Kidney epithelial cell (primary cell): ENCODE measurements at regions not wholly inside any gene's neighbourhood (a gene's known extent, or its start where the extent isn't known, plus 50 kb on each side); places are given as distances from the start of the nearest gene placed in this dataset.

ENCODE experiments used
- DNase-seq: peaks from one replicate; pipeline ENCODE4 v3.0.0-alpha.2; 2010; ENCODE audit warnings: low read depth
- H3K27me3 ChIP-seq: 2 replicates; pipeline ENCODE4 v1.6.0; 2011; ENCODE audit warnings: low read length; ENCODE audit not compliant: control insufficient read depth, insufficient read depth
- H3K36me3 ChIP-seq: 2 replicates; pipeline ENCODE4 v1.5.1; 2011; ENCODE audit warnings: low read length; ENCODE audit not compliant: control insufficient read depth, insufficient read depth
- H3K4me3 ChIP-seq: 2 replicates; pipeline ENCODE4 v1.5.1; 2011; ENCODE audit warnings: low read depth, mild to moderate bottlenecking, control low read depth, low read length
- TF ChIP-seq, protein P1 (sequence below): IDR thresholded peaks from 2 replicates; pipeline ENCODE4 v1.5.1; 2011; ENCODE audit warnings: mild to moderate bottlenecking, moderate library complexity, low read length, control low read depth, inconsistent platforms; ENCODE audit not compliant: insufficient read depth, poor library complexity, severe bottlenecking

DNA sequence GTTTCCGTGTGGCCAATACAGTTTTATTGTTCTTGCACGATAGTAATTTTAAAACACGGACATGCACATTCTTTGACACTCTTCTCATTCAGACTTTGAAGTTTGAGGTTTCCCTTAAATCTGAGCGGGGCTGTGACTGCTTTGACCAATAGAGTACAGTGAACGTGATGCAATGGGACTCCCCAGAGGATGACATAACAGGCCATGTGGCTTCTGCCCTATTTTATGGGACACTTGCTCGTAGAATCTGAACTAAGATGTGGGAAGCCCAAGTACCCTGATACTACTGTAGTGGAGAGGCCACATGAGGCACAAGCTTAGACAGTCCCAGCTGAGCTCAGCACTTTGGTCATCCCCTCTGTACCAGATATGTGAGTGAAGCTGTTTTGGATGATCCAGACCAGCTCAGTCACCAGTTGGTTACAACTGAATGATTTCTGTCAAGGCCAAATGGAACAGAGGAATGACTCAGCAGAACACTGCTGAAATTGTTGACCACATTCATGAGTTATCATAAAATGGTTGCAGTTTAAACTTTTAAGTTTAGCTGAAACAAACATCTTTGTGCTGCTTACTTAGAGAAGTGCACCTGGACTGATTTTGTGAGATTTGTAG lies 279.4 kb downstream of the RFPL4B start:
- peak; percentile 85 for DNase-seq
- Histone ChIP-seq H3K4me3 (no peak overlapping the region), H3K36me3 (no peaks in the 10 kb centered on the region), H3K27me3 (no peaks in the 10 kb centered on the region)
- TF ChIP-seq, protein P1, sequence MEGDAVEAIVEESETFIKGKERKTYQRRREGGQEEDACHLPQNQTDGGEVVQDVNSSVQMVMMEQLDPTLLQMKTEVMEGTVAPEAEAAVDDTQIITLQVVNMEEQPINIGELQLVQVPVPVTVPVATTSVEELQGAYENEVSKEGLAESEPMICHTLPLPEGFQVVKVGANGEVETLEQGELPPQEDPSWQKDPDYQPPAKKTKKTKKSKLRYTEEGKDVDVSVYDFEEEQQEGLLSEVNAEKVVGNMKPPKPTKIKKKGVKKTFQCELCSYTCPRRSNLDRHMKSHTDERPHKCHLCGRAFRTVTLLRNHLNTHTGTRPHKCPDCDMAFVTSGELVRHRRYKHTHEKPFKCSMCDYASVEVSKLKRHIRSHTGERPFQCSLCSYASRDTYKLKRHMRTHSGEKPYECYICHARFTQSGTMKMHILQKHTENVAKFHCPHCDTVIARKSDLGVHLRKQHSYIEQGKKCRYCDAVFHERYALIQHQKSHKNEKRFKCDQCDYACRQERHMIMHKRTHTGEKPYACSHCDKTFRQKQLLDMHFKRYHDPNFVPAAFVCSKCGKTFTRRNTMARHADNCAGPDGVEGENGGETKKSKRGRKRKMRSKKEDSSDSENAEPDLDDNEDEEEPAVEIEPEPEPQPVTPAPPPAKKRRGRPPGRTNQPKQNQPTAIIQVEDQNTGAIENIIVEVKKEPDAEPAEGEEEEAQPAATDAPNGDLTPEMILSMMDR = no peak

DNA sequence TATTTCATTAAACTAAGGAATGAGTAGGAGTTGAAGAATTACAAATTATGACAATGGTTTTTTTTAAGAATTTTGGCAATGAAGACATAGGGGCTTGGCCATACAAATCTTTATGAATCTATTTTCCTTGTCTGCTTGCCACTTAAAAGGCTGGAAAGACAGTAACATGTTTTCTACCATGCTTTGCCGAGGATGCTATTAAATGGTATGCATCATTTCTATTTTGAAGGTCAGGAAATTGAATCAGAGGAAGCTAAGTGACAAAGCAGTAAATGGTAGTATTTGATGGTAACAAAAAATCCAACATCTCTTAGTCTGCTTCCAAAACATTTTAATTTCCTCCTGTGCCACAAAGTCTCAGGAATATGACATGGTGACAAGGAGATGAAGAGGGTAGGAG lies 287.2 kb downstream of the RFPL4B start:
- Histone ChIP-seq H3K27me3 (no peaks in the 10 kb centered on the region), H3K36me3 (no peaks in the 10 kb centered on the region), H3K4me3 (no peak overlapping the region)
- TF ChIP-seq, protein P1 = no peak
- no peak for DNase-seq

DNA sequence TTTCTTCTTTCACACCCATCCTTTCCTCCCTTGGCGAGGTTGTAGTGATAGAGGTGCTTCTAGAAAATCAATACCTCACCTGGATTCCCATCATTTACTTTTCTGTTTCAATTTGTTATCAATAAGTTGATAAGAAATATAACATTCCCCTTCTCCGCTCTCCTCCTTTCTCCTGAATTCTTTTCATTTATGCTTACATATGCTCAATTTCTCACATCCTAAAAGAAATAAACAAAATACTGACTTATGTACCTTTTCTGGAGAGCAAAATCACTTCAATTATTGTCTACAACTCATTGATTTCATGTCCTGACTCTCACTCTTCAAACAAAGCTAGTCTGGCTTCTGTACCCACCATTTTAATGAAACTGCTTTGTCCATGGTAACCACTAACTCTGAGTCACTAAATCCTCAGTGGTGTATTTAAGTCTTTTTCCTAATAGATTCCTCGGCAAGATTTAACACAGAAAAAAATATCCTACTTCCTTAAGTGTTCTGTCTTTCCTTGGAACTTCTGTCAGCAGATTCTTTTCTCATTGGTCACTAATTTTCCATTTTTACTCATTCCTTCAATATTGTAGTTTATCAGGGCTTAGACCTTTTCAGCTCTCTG lies 289.6 kb downstream of the RFPL4B start:
- Histone ChIP-seq H3K36me3 (no peaks in the 10 kb centered on the region), H3K27me3 (no peaks in the 10 kb centered on the region), H3K4me3 (no peak overlapping the region)
- peak; percentile 57 for DNase-seq
- TF ChIP-seq, protein P1 = no peak

DNA sequence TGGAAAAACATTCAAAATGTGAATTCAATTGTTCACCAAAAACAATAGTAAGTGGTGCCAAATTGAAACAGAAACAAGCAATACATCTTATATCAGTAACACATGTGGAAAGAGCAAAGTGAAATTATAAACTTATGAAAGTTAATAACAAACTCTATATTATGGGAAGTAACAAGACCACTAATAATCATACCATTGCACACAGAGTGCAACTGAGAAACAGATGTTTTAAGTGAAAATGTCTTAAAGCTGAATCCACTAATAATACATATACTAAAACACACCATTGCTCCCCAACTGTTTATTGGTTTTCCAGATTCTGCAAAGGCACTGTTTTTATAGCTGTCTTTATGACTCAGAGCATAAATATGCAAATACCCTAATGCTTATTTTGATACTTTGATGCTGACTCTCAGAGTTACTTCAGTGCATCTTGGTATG lies 292.3 kb downstream of the RFPL4B start:
- no peak for DNase-seq
- Histone ChIP-seq H3K27me3 (no peaks in the 10 kb centered on the region), H3K4me3 (no peak overlapping the region), H3K36me3 (no peaks in the 10 kb centered on the region)
- TF ChIP-seq, protein P1 = no peak

DNA sequence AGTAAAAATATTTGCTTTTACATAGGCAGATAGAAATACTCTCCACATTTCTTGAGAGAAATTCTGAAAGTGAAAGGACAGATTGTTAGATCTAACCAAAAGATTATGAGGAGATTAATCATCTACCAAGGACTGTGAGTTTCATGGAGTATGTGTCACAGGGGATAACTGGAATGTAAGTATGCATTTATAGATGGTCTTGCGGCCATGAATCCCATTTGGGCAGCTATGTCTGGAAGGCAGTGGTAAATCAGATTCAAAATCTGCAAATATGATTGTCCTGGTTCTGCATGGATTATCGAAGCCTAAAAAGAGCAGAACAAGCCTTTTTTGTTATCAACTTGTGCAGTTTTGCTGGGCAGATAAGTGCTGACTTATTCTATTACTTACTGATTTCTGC lies 293.8 kb downstream of the RFPL4B start:
- peak; percentile 76 for DNase-seq
- H3K27me3 ChIP-seq = no peaks in the 10 kb centered on the region
- TF ChIP-seq, protein P1 = no peak
- H3K36me3 ChIP-seq = no peaks in the 10 kb centered on the region
- H3K4me3 ChIP-seq = no peak overlapping the region

DNA sequence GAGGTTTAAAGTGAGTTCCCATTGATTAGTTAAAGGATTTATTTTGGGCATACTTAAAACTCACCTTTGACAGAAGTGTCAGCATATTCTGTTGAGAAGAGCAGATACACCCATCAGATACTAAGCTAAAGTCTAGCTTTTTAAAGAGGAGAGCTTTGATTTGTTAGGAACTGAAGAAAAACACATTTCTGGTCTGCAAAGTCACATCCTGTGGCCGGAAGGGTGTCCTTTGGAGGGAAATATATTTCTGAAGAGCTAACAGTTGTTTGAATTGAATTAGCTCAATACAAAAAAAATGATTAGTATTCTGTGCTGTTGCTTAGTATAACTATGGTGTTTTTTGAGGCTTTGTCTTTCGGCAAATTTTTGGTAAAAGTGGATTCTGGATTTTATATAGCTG lies 302.7 kb downstream of the RFPL4B start:
- TF ChIP-seq, protein P1 = no peak
- DNase-seq = no peak
- no peaks in the 10 kb centered on the region for H3K36me3 ChIP-seq
- H3K4me3 ChIP-seq = no peak overlapping the region
- no peaks in the 10 kb centered on the region for H3K27me3 ChIP-seq
